ENCODE measurements at regions not wholly inside any gene's neighbourhood (a gene's known extent, or its start where the extent isn't known, plus 50 kb on each side); places are given as distances from the start of the nearest gene placed in this dataset.

GRCh38 chr5:145292278-145292677 is 542.9 kb downstream of the PRELID2 start:
- TF ChIP-seq CTCF (conservative IDR thresholded peaks at IDR 0.05; ENCODE audit: low read length) (no peak), EZH2phosphoT487 (IDR thresholded peaks at IDR 0.05; ENCODE audit: borderline replicate concordance) (no peak)
